ENCODE measurements at regions not wholly inside any gene's neighbourhood (a gene's known extent, or its start where the extent isn't known, plus 50 kb on each side); places are given as distances from the start of the nearest gene placed in this dataset.

DNA sequence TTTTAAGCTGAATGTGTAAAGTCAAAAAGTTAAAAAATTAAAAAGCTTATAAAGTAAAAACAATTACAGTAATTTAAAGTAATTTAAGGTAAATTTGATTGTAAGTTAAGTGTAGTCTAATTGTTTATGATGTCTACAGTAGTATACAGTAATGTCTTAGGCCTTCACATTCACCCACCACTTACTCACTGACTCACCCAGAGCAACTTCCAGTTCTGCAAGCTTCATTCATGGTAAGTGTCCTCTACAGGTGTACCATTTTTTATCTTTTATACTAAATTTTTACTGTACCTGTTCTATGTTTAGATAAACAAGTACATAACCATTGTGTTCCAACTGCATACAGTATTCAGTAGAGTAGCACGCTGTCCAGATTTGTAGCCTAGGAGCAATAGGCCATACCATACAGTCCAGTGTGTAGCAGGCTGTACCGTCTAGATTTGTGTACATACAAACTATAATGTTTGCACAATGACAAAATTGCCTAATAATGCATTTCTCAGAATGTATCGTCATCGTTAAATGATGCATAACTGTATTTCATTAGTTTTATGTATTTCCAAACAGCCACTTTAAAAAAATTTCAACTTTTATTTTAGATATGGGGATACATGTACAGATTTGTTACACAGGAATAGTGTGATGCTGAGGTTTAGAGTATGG, 319.3 kb downstream of the DYSF start:
- TF ChIP-seq EZH2 (IDR thresholded peaks at IDR 0.05) (no peak), POLR2AphosphoS5 (IDR thresholded peaks at IDR 0.05; ENCODE audit: borderline replicate concordance, low read depth, low read length) (no peak), FOXP2 (optimal IDR thresholded peaks at IDR 0.05; ENCODE audit: control extremely low read depth, extremely low read length, insufficient read depth) (no peak)
